ENCODE measurements at regions not wholly inside any gene's neighbourhood (a gene's known extent, or its start where the extent isn't known, plus 50 kb on each side); places are given as distances from the start of the nearest gene placed in this dataset.

- no peak for FAIRE-seq
- no peak for DNase-seq (ENCODE audit: low read depth, low spot score)
Measured at GRCh38 chr12:88633312-88633711, 53.0 kb upstream of the KITLG start.

GRCh38 chr12:88630561-88630960 is 50.3 kb upstream of the KITLG start:
- Histone ChIP-seq H3K4me3 (ENCODE audit: control insufficient read depth in 2 of 3, extremely low read depth in 1 of 3, insufficient read depth in 2 of 3, low read depth in 1 of 3, low read length in 3 of 3) (no peak overlapping the region), H3K9me3 (ENCODE audit: control insufficient read depth, low read depth, low read length) (no peaks in the 10 kb centered on the region), H3K9ac (ENCODE audit: control insufficient read depth, extremely low read depth, insufficient read depth, low read length) (no peak overlapping the region), H3K79me2 (ENCODE audit: control insufficient read depth, insufficient read depth, low read length) (no peaks in the 10 kb centered on the region), H3K4me2 (ENCODE audit: control insufficient read depth, extremely low read depth, insufficient read depth, low read depth, low read length) (no peak overlapping the region), H2AFZ (ENCODE audit: control insufficient read depth, low read length) (no peak overlapping the region), H3K9me1 (ENCODE audit: control insufficient read depth, extremely low read depth, insufficient read depth, low read length) (no peaks in the 10 kb centered on the region), H3K36me3 (ENCODE audit: control insufficient read depth in 2 of 2, extremely low read depth in 1 of 2, insufficient read depth in 2 of 2, low read length in 2 of 2) (no peaks in the 10 kb centered on the region), H3K27me3 (ENCODE audit: control insufficient read depth, extremely low read depth, insufficient read depth, low read length) (no peaks in the 10 kb centered on the region), H3K27ac (ENCODE audit: control insufficient read depth, insufficient read depth, low read length) (no peak overlapping the region), H4K20me1 (ENCODE audit: control insufficient read depth, extremely low read depth, insufficient read depth, low read length) (no peaks in the 10 kb centered on the region), H3K4me1 (ENCODE audit: control insufficient read depth, extremely low read depth, insufficient read depth, low read length) (no peaks in the 10 kb centered on the region)
- dilution Hi-C loops (cut with MboI; ENCODE audit: extremely low pct_ligation_motif_present, low sequenced_read_pairs) = no loop called here
- TF ChIP-seq EZH2 (IDR thresholded peaks at IDR 0.05; ENCODE audit: low read length) (no peak), CTCF (optimal IDR thresholded peaks at IDR 0.05 in 1 of 3, IDR thresholded peaks at IDR 0.05 in 1 of 3, conservative IDR thresholded peaks at IDR 0.05 in 1 of 3; ENCODE audit: extremely low read depth in 1 of 3, insufficient read depth in 2 of 3, low read length in 3 of 3) (no peak)
- FAIRE-seq (no peak), DNase-seq (ENCODE audit: low read depth, low spot score) (no peak)

More at GRCh38 chr12:88633312-88633711, 53.0 kb upstream of the KITLG start:
- no peak overlapping the region for H2AFZ ChIP-seq (ENCODE audit: control insufficient read depth, low read length)
- no peak overlapping the region for H3K4me2 ChIP-seq (ENCODE audit: control insufficient read depth, extremely low read depth, insufficient read depth, low read depth, low read length)
- H4K20me1 ChIP-seq (ENCODE audit: control insufficient read depth, extremely low read depth, insufficient read depth, low read length) = no peaks in the 10 kb centered on the region
- H3K27ac ChIP-seq (ENCODE audit: control insufficient read depth, insufficient read depth, low read length) = no peak overlapping the region
- H3K4me1 ChIP-seq (ENCODE audit: control insufficient read depth, extremely low read depth, insufficient read depth, low read length) = no peaks in the 10 kb centered on the region
- H3K4me3 ChIP-seq (ENCODE audit: control insufficient read depth in 2 of 3, extremely low read depth in 1 of 3, insufficient read depth in 2 of 3, low read depth in 1 of 3, low read length in 3 of 3) = no peak overlapping the region
- no peak overlapping the region for H3K9ac ChIP-seq (ENCODE audit: control insufficient read depth, extremely low read depth, insufficient read depth, low read length)
- dilution Hi-C loops (cut with MboI; ENCODE audit: extremely low pct_ligation_motif_present, low sequenced_read_pairs) = no loop called here
- no peaks in the 10 kb centered on the region for H3K9me1 ChIP-seq (ENCODE audit: control insufficient read depth, extremely low read depth, insufficient read depth, low read length)
- no peaks in the 10 kb centered on the region for H3K9me3 ChIP-seq (ENCODE audit: control insufficient read depth, low read depth, low read length)
- no peaks in the 10 kb centered on the region for H3K27me3 ChIP-seq (ENCODE audit: control insufficient read depth, extremely low read depth, insufficient read depth, low read length)
- no peaks in the 10 kb centered on the region for H3K36me3 ChIP-seq (ENCODE audit: control insufficient read depth in 2 of 2, extremely low read depth in 1 of 2, insufficient read depth in 2 of 2, low read length in 2 of 2)
- H3K79me2 ChIP-seq (ENCODE audit: control insufficient read depth, insufficient read depth, low read length) = no peaks in the 10 kb centered on the region
- TF ChIP-seq EZH2 (IDR thresholded peaks at IDR 0.05; ENCODE audit: low read length) = no peak
- peak in 2 of 3 experiments; percentile 12 to 14 for TF ChIP-seq CTCF (optimal IDR thresholded peaks at IDR 0.05 in 1 of 3, IDR thresholded peaks at IDR 0.05 in 1 of 3, conservative IDR thresholded peaks at IDR 0.05 in 1 of 3; ENCODE audit: extremely low read depth in 1 of 3, insufficient read depth in 2 of 3, low read length in 3 of 3)

Small RNA genes in the stretch of these regions (small RNA-seq; reads per million reads assigned to genes)
- gene RNU7-120P (ENCODE audit: insufficient read length in 3 of 3, low read depth in 3 of 3, low replicate concordance in 1 of 3) = 0 reads per million in 3 experiments
